Thyroid gland (tissue), 4 donors: ENCODE measurements at regions not wholly inside any gene's neighbourhood (a gene's known extent, or its start where the extent isn't known, plus 50 kb on each side); places are given as distances from the start of the nearest gene placed in this dataset.

Experiments used
- CTCF ChIP-seq, 6 experiments: fragments of 200-600 bp in 3 of 6; fragments of 450-650 bp in 3 of 6; sonication (generic) in 3 of 6; IDR thresholded peaks; one replicate each; pipeline ENCODE4 v1.5.1; 2016 to 2019; ENCODE audit warnings: antibody characterized with exemption in 6 of 6, mild to moderate bottlenecking in 2 of 6, inconsistent platforms in 1 of 6, moderate library complexity in 1 of 6
- POLR2A ChIP-seq, 2 donors: fragments of 450-650 bp; IDR thresholded peaks; one replicate each; pipeline ENCODE4 v1.6.1; 2017; ENCODE audit warnings: antibody characterized with exemption in 2 of 2, mild to moderate bottlenecking in 2 of 2, moderate library complexity in 1 of 2

GRCh38 chr4:14022456-14022855 lies 394.9 kb upstream of the BOD1L1 start:
- no peak for TF ChIP-seq CTCF (IDR thresholded peaks at IDR 0.05)
- no peak for TF ChIP-seq POLR2A (IDR thresholded peaks at IDR 0.05)
